IMR-90 (cell line): ENCODE measurements at regions not wholly inside any gene's neighbourhood (a gene's known extent, or its start where the extent isn't known, plus 50 kb on each side); places are given as distances from the start of the nearest gene placed in this dataset.

ENCODE experiments used
- BHLHE40 ChIP-seq: fragments of 150-350 bp; IDR thresholded peaks from 2 replicates; pipeline ENCODE4 v1.6.1; 2016; ENCODE audit warnings: mild to moderate bottlenecking, low read depth, low read length
- CEBPB ChIP-seq: IDR thresholded peaks from 2 replicates; pipeline ENCODE4 v1.6.1; 2012; ENCODE audit warnings: low read depth, low read length, improper control_type of control experiment
- CHD1 ChIP-seq: IDR thresholded peaks from 2 replicates; pipeline ENCODE4 v1.6.1; 2012; ENCODE audit warnings: low read depth, low read length, improper control_type of control experiment
- MAFK ChIP-seq: IDR thresholded peaks from 2 replicates; pipeline ENCODE4 v1.6.1; 2012; ENCODE audit warnings: low read depth, low read length, improper control_type of control experiment
- MAZ ChIP-seq: IDR thresholded peaks from 2 replicates; pipeline ENCODE4 v1.6.1; 2012; ENCODE audit warnings: low read depth, mild to moderate bottlenecking, low read length, improper control_type of control experiment, moderate library complexity, borderline replicate concordance
- MXI1 ChIP-seq: IDR thresholded peaks from 2 replicates; pipeline ENCODE4 v1.6.1; 2012; ENCODE audit warnings: low read depth, mild to moderate bottlenecking, low read length, moderate library complexity, borderline replicate concordance
- NFE2L2 ChIP-seq: fragments of 150-350 bp; IDR thresholded peaks from 2 replicates; pipeline ENCODE4 v1.6.1; 2016; ENCODE audit warnings: low read depth, mild to moderate bottlenecking, low read length
- POLR2A ChIP-seq: IDR thresholded peaks from 2 replicates; pipeline ENCODE4 v1.6.1; 2012; ENCODE audit warnings: mild to moderate bottlenecking, low read depth, low read length
- RAD21 ChIP-seq: IDR thresholded peaks from 2 replicates; pipeline ENCODE4 v1.6.1; 2012; ENCODE audit warnings: low read length, improper control_type of control experiment
- RCOR1 ChIP-seq: IDR thresholded peaks from 2 replicates; pipeline ENCODE4 v1.6.1; 2012; ENCODE audit warnings: mild to moderate bottlenecking, low read length, improper control_type of control experiment; ENCODE audit not compliant: insufficient replicate concordance
- RFX5 ChIP-seq: IDR thresholded peaks from 2 replicates; pipeline ENCODE4 v1.8.0; 2012; ENCODE audit warnings: low read depth, mild to moderate bottlenecking, low read length, moderate library complexity
- SMC3 ChIP-seq: fragments of 150-350 bp; IDR thresholded peaks from 2 replicates; pipeline ENCODE4 v1.6.1; 2016; ENCODE audit warnings: low read depth, mild to moderate bottlenecking, antibody characterized with exemption, low read length, moderate library complexity
- TF ChIP-seq, protein P1 (sequence below): conservative IDR thresholded peaks from 2 replicates; pipeline ENCODE4 v1.5.1; 2012; ENCODE audit warnings: mild to moderate bottlenecking, low read depth, low read length, improper control_type of control experiment
- TF ChIP-seq, protein P2 (sequence below): fragments of 150-350 bp; IDR thresholded peaks from 2 replicates; pipeline ENCODE4 v1.6.1; 2017; ENCODE audit warnings: mild to moderate bottlenecking, antibody characterized with exemption, low read length, low read depth

DNA sequence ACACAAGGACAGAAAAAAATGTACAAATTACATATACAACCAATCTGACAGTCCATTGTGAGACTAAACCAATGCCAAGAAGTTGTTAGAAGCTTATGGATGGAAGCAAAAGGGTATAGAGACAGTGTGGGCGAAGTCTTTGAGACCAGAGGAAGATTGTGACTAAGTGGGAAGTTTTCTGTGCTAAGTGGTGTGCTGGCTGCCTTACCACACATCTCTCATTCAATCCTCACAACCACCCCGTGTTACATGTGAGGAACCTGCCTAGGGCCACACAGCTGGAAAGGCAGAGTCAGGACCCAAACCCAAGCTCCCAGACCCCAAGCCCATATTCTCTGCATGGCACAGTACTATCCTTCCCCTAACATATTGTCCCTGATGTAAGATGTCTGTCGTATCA lies 53.5 kb upstream of the DUSP10 start:
- TF ChIP-seq, protein P1, sequence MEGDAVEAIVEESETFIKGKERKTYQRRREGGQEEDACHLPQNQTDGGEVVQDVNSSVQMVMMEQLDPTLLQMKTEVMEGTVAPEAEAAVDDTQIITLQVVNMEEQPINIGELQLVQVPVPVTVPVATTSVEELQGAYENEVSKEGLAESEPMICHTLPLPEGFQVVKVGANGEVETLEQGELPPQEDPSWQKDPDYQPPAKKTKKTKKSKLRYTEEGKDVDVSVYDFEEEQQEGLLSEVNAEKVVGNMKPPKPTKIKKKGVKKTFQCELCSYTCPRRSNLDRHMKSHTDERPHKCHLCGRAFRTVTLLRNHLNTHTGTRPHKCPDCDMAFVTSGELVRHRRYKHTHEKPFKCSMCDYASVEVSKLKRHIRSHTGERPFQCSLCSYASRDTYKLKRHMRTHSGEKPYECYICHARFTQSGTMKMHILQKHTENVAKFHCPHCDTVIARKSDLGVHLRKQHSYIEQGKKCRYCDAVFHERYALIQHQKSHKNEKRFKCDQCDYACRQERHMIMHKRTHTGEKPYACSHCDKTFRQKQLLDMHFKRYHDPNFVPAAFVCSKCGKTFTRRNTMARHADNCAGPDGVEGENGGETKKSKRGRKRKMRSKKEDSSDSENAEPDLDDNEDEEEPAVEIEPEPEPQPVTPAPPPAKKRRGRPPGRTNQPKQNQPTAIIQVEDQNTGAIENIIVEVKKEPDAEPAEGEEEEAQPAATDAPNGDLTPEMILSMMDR, result no peak
- TF ChIP-seq POLR2A, result no peak
- no peak for TF ChIP-seq MAFK
- TF ChIP-seq BHLHE40, result no peak
- TF ChIP-seq NFE2L2, result no peak
- TF ChIP-seq, protein P2, sequence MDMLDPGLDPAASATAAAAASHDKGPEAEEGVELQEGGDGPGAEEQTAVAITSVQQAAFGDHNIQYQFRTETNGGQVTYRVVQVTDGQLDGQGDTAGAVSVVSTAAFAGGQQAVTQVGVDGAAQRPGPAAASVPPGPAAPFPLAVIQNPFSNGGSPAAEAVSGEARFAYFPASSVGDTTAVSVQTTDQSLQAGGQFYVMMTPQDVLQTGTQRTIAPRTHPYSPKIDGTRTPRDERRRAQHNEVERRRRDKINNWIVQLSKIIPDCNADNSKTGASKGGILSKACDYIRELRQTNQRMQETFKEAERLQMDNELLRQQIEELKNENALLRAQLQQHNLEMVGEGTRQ, result no peak
- TF ChIP-seq SMC3, result no peak
- TF ChIP-seq RFX5, result no peak
- no peak for TF ChIP-seq MXI1
- no peak for TF ChIP-seq MAZ
- no peak for TF ChIP-seq CHD1
- TF ChIP-seq CEBPB, result no peak
- no peak for TF ChIP-seq RAD21
- no peak for TF ChIP-seq RCOR1
